GM23338 (cell line): ENCODE measurements at regions not wholly inside any gene's neighbourhood (a gene's known extent, or its start where the extent isn't known, plus 50 kb on each side); places are given as distances from the start of the nearest gene placed in this dataset.

Source experiments
- ATAC-seq: fragments of 200-7000 bp; cut with Tn5 transposase; 3 replicates; pipeline ENCODE4 v1.9.1; 2020
- DNase-seq: peaks from one replicate; pipeline ENCODE4 v3.0.0-alpha.2; 2015; ENCODE audit warnings: low spot score
- H2AFZ ChIP-seq: fragments of 200-600 bp; sonication (generic); 2 replicates; pipeline ENCODE4 v1.8.0; 2016; ENCODE audit warnings: antibody characterized with exemption, mild to moderate bottlenecking, moderate library complexity
- H3F3A ChIP-seq: fragments of 200-600 bp; sonication (generic); replicated peaks from 2 replicates; pipeline ENCODE4 v1.8.0; 2017; ENCODE audit warnings: antibody characterized with exemption, mixed run types, low read depth
- H3K27ac ChIP-seq: fragments of 200-600 bp; sonication (generic); 2 replicates; pipeline ENCODE4 v1.6.1; 2016; ENCODE audit warnings: low read depth
- H3K27me3 ChIP-seq: fragments of 200-600 bp; sonication (generic); 2 replicates; pipeline ENCODE4 v1.8.0; 2016; ENCODE audit warnings: mild to moderate bottlenecking, mixed run types, moderate library complexity; ENCODE audit not compliant: insufficient read depth
- H3K36me3 ChIP-seq: fragments of 200-600 bp; sonication (generic); 2 replicates; pipeline ENCODE4 v1.8.0; 2016; ENCODE audit warnings: mild to moderate bottlenecking; ENCODE audit not compliant: insufficient read depth
- H3K4me1 ChIP-seq: fragments of 200-600 bp; sonication (generic); 2 replicates; pipeline ENCODE4 v1.8.0; 2016; ENCODE audit warnings: mild to moderate bottlenecking, moderate library complexity; ENCODE audit not compliant: insufficient read depth
- H3K4me2 ChIP-seq: fragments of 200-600 bp; sonication (generic); 2 replicates; pipeline ENCODE4 v1.7.1; 2017; ENCODE audit warnings: mixed run types
- H3K4me3 ChIP-seq: fragments of 200-600 bp; sonication (generic); 2 replicates; pipeline ENCODE4 v1.6.1; 2016; ENCODE audit warnings: mixed run types
- H3K79me2 ChIP-seq: fragments of 200-600 bp; sonication (generic); replicated peaks from 2 replicates; pipeline ENCODE4 v1.8.0; 2017; ENCODE audit warnings: mild to moderate bottlenecking; ENCODE audit not compliant: insufficient read depth
- H3K9me2 ChIP-seq: fragments of 200-600 bp; sonication (generic); 2 replicates; pipeline ENCODE4 v1.8.0; 2017; ENCODE audit not compliant: insufficient read depth
- H4K20me1 ChIP-seq: fragments of 200-600 bp; sonication (generic); replicated peaks from 2 replicates; pipeline ENCODE4 v1.8.0; 2017; ENCODE audit warnings: mild to moderate bottlenecking; ENCODE audit not compliant: insufficient read depth
- H3K27ac Mint-ChIP-seq: 2 replicates; pipeline ENCODE4 v1.8.0; 2020; ENCODE audit warnings: inconsistent platforms, mild to moderate bottlenecking, moderate library complexity, mixed read lengths
- H3K27me3 Mint-ChIP-seq: 3 replicates; pipeline ENCODE4 v1.8.0; 2022; ENCODE audit warnings: low read depth, mild to moderate bottlenecking, moderate library complexity, mixed read lengths, inconsistent platforms; ENCODE audit not compliant: insufficient read depth, poor library complexity
- H3K36me3 Mint-ChIP-seq: 3 replicates; pipeline ENCODE4 v1.8.0; 2021; ENCODE audit warnings: low read depth, mild to moderate bottlenecking, inconsistent platforms, moderate library complexity, mixed read lengths
- H3K4me1 Mint-ChIP-seq: 3 replicates; pipeline ENCODE4 v1.8.0; 2020; ENCODE audit warnings: mild to moderate bottlenecking, inconsistent platforms, mixed read lengths
- H3K4me3 Mint-ChIP-seq: 3 replicates; pipeline ENCODE4 v1.8.0; 2021; ENCODE audit warnings: moderate library complexity, mild to moderate bottlenecking, inconsistent platforms, mixed read lengths
- H3K9me3 Mint-ChIP-seq: 3 replicates; pipeline ENCODE4 v1.8.0; 2020; ENCODE audit warnings: moderate library complexity, mild to moderate bottlenecking, inconsistent platforms, mixed read lengths
- CREB1 ChIP-seq: fragments of 250-450 bp; sonication (Bioruptor Pico); IDR thresholded peaks from 2 replicates; pipeline ENCODE4 v1.5.0; 2020; ENCODE audit warnings: low read depth, mild to moderate bottlenecking, moderate library complexity
- EZH2 ChIP-seq: fragments of 200-600 bp; sonication (generic); IDR thresholded peaks from one replicate; pipeline ENCODE4 v1.8.0; 2017; ENCODE audit warnings: antibody characterized with exemption, mild to moderate bottlenecking, low read depth; ENCODE audit not compliant: unreplicated experiment
- EZH2phosphoT487 ChIP-seq: fragments of 200-600 bp; sonication (generic); IDR thresholded peaks from one replicate; pipeline ENCODE4 v1.8.1; 2018; ENCODE audit warnings: antibody characterized with exemption; ENCODE audit not compliant: unreplicated experiment
- JUNB ChIP-seq: IDR thresholded peaks from one replicate; pipeline ENCODE4 v1.6.1; 2016; ENCODE audit warnings: antibody characterized with exemption; ENCODE audit not compliant: unreplicated experiment
- NANOG ChIP-seq: IDR thresholded peaks from 2 replicates; pipeline ENCODE4 v1.6.1; 2016; ENCODE audit warnings: antibody characterized with exemption, borderline replicate concordance
- POLR2AphosphoS5 ChIP-seq: IDR thresholded peaks from 2 replicates; pipeline ENCODE4 v1.6.1; 2016; ENCODE audit warnings: antibody characterized with exemption, low read depth
- STAT1 ChIP-seq: IDR thresholded peaks from one replicate; pipeline ENCODE4 v1.6.1; 2016; ENCODE audit warnings: antibody characterized with exemption; ENCODE audit not compliant: unreplicated experiment
- ZNF114 ChIP-seq: fragments of 250-450 bp; sonication (Bioruptor Pico); IDR thresholded peaks from 2 replicates; pipeline ENCODE4 v1.5.0; 2020; ENCODE audit warnings: mild to moderate bottlenecking, moderate library complexity
- ZNF331 ChIP-seq: fragments of 250-450 bp; sonication (Bioruptor Pico); IDR thresholded peaks from 2 replicates; pipeline ENCODE4 v1.5.0; 2020; ENCODE audit warnings: low read depth, mild to moderate bottlenecking, moderate library complexity
- TF ChIP-seq, protein P1 (sequence below): IDR thresholded peaks from 2 replicates; pipeline ENCODE4 v1.6.1; 2016; ENCODE audit warnings: antibody characterized with exemption
- TF ChIP-seq, protein P2 (sequence below), 2 experiments: fragments of 200-600 bp in 1 of 2; sonication (generic) in 1 of 2; conservative IDR thresholded peaks; 2 replicates each; pipeline versions ENCODE4 v1.5.1 to v1.6.1; 2016 to 2017; ENCODE audit warnings: antibody characterized with exemption in 2 of 2, low read depth in 2 of 2, mild to moderate bottlenecking in 2 of 2, moderate library complexity in 1 of 2
- TF ChIP-seq, protein P3 (sequence below): fragments of 250-450 bp; sonication (Bioruptor Pico); IDR thresholded peaks from 2 replicates; pipeline ENCODE4 v1.5.0; 2020; ENCODE audit warnings: mild to moderate bottlenecking, moderate library complexity
- TF ChIP-seq, protein P4 (sequence below): IDR thresholded peaks from one replicate; pipeline ENCODE4 v1.6.1; 2018; ENCODE audit warnings: antibody characterized with exemption; ENCODE audit not compliant: unreplicated experiment

DNA sequence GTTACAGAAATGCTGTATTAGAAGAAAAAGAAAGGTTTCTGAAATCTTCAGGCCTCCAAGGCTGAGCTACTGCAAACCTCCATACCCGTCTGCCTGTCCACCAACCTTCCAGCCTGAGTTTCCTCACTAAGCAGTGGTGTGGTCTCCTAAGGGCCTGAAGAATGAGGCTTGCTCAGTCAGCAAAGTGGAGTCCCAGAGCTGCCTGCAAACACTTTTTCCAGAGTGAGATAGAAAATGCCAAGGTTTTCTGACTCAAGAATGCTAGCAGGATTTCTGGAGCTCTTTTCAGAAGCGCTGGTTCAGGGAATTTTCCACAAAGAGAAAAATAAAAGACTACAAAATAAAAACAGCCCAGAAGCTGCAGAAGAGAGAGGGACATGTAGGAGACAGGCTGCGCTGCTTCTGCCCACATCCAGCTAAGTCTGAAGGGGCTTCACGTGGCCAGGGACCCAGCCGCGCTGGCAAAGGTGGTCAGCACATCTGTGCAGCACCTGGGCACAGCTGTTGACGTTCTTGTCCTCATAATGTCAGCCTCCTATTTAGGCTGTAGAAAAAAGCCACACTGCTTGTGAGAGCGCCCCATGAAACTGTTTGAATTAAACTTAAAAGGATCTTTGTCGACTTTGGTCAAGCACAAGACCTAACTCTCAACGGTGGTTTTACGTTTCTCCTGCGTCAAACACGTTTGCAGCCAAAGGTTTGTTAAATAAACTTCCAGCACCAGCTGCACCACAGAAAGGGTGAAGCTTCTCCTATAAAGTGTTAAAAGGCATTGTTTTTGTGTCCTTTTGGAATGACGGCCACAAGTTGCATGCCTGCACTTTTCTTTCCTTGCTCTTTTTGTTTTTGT, 209.0 kb downstream of the THBS2 start:
- H4K20me1 ChIP-seq, result no peaks in the 10 kb centered on the region
- no peak overlapping the region for H3K4me2 ChIP-seq
- no peak overlapping the region for H3K27ac ChIP-seq
- H2AFZ ChIP-seq, result 0 out of 2 replicates have a peak overlapping the region, but pooled peaks have one; percentile 32
- no peaks in the 10 kb centered on the region for H3F3A ChIP-seq
- H3K27ac Mint-ChIP-seq, result no peak overlapping the region
- DNase-seq (no peak), ATAC-seq (no peak)
- H3K79me2 ChIP-seq, result no peaks in the 10 kb centered on the region
- TF ChIP-seq ZNF331 (no peak), CREB1 (CRISPR knock-in tag) (no peak), STAT1 (no peak), EZH2 (no peak), NANOG (no peak), JUNB (no peak), POLR2AphosphoS5 (no peak), ZNF114 (CRISPR knock-in tag) (no peak), EZH2phosphoT487 (no peak)
- TF ChIP-seq, protein P1, sequence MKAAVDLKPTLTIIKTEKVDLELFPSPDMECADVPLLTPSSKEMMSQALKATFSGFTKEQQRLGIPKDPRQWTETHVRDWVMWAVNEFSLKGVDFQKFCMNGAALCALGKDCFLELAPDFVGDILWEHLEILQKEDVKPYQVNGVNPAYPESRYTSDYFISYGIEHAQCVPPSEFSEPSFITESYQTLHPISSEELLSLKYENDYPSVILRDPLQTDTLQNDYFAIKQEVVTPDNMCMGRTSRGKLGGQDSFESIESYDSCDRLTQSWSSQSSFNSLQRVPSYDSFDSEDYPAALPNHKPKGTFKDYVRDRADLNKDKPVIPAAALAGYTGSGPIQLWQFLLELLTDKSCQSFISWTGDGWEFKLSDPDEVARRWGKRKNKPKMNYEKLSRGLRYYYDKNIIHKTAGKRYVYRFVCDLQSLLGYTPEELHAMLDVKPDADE, result no peak
- TF ChIP-seq, protein P2, sequence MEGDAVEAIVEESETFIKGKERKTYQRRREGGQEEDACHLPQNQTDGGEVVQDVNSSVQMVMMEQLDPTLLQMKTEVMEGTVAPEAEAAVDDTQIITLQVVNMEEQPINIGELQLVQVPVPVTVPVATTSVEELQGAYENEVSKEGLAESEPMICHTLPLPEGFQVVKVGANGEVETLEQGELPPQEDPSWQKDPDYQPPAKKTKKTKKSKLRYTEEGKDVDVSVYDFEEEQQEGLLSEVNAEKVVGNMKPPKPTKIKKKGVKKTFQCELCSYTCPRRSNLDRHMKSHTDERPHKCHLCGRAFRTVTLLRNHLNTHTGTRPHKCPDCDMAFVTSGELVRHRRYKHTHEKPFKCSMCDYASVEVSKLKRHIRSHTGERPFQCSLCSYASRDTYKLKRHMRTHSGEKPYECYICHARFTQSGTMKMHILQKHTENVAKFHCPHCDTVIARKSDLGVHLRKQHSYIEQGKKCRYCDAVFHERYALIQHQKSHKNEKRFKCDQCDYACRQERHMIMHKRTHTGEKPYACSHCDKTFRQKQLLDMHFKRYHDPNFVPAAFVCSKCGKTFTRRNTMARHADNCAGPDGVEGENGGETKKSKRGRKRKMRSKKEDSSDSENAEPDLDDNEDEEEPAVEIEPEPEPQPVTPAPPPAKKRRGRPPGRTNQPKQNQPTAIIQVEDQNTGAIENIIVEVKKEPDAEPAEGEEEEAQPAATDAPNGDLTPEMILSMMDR (conservative IDR thresholded peaks at IDR 0.05; ENCODE audit: low read depth in 2 of 2), result no peak
- TF ChIP-seq, protein P3, sequence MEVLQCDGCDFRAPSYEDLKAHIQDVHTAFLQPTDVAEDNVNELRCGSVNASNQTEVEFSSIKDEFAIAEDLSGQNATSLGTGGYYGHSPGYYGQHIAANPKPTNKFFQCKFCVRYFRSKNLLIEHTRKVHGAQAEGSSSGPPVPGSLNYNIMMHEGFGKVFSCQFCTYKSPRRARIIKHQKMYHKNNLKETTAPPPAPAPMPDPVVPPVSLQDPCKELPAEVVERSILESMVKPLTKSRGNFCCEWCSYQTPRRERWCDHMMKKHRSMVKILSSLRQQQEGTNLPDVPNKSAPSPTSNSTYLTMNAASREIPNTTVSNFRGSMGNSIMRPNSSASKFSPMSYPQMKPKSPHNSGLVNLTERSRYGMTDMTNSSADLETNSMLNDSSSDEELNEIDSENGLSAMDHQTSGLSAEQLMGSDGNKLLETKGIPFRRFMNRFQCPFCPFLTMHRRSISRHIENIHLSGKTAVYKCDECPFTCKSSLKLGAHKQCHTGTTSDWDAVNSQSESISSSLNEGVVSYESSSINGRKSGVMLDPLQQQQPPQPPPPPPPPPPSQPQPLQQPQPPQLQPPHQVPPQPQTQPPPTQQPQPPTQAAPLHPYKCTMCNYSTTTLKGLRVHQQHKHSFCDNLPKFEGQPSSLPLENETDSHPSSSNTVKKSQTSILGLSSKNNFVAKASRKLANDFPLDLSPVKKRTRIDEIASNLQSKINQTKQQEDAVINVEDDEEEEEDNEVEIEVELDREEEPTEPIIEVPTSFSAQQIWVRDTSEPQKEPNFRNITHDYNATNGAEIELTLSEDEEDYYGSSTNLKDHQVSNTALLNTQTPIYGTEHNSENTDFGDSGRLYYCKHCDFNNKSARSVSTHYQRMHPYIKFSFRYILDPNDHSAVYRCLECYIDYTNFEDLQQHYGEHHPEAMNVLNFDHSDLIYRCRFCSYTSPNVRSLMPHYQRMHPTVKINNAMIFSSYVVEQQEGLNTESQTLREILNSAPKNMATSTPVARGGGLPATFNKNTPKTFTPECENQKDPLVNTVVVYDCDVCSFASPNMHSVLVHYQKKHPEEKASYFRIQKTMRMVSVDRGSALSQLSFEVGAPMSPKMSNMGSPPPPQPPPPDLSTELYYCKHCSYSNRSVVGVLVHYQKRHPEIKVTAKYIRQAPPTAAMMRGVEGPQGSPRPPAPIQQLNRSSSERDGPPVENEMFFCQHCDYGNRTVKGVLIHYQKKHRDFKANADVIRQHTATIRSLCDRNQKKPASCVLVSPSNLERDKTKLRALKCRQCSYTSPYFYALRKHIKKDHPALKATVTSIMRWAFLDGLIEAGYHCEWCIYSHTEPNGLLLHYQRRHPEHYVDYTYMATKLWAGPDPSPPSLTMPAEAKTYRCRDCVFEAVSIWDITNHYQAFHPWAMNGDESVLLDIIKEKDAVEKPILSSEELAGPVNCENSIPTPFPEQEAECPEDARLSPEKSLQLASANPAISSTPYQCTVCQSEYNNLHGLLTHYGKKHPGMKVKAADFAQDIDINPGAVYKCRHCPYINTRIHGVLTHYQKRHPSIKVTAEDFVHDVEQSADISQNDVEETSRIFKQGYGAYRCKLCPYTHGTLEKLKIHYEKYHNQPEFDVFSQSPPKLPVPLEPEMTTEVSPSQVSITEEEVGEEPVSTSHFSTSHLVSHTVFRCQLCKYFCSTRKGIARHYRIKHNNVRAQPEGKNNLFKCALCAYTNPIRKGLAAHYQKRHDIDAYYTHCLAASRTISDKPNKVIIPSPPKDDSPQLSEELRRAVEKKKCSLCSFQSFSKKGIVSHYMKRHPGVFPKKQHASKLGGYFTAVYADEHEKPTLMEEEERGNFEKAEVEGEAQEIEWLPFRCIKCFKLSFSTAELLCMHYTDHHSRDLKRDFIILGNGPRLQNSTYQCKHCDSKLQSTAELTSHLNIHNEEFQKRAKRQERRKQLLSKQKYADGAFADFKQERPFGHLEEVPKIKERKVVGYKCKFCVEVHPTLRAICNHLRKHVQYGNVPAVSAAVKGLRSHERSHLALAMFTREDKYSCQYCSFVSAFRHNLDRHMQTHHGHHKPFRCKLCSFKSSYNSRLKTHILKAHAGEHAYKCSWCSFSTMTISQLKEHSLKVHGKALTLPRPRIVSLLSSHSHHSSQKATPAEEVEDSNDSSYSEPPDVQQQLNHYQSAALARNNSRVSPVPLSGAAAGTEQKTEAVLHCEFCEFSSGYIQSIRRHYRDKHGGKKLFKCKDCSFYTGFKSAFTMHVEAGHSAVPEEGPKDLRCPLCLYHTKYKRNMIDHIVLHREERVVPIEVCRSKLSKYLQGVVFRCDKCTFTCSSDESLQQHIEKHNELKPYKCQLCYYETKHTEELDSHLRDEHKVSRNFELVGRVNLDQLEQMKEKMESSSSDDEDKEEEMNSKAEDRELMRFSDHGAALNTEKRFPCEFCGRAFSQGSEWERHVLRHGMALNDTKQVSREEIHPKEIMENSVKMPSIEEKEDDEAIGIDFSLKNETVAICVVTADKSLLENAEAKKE, result no peak
- TF ChIP-seq, protein P4, sequence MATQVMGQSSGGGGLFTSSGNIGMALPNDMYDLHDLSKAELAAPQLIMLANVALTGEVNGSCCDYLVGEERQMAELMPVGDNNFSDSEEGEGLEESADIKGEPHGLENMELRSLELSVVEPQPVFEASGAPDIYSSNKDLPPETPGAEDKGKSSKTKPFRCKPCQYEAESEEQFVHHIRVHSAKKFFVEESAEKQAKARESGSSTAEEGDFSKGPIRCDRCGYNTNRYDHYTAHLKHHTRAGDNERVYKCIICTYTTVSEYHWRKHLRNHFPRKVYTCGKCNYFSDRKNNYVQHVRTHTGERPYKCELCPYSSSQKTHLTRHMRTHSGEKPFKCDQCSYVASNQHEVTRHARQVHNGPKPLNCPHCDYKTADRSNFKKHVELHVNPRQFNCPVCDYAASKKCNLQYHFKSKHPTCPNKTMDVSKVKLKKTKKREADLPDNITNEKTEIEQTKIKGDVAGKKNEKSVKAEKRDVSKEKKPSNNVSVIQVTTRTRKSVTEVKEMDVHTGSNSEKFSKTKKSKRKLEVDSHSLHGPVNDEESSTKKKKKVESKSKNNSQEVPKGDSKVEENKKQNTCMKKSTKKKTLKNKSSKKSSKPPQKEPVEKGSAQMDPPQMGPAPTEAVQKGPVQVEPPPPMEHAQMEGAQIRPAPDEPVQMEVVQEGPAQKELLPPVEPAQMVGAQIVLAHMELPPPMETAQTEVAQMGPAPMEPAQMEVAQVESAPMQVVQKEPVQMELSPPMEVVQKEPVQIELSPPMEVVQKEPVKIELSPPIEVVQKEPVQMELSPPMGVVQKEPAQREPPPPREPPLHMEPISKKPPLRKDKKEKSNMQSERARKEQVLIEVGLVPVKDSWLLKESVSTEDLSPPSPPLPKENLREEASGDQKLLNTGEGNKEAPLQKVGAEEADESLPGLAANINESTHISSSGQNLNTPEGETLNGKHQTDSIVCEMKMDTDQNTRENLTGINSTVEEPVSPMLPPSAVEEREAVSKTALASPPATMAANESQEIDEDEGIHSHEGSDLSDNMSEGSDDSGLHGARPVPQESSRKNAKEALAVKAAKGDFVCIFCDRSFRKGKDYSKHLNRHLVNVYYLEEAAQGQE, result no peak
- H3K4me3 Mint-ChIP-seq, result no peak overlapping the region
- 0 out of 2 replicates have a peak, but pooled peaks cover 3% of the 10 kb centered on the region for H3K9me2 ChIP-seq
- H3K4me1 Mint-ChIP-seq, result no peaks in the 10 kb centered on the region
- no peak overlapping the region for H3K4me3 ChIP-seq
- H3K36me3 Mint-ChIP-seq, result no peaks in the 10 kb centered on the region; the same call in 2 of the 3 replicates
- no peaks in the 10 kb centered on the region; the same call in 2 of the 3 replicates for H3K9me3 Mint-ChIP-seq
- no peaks in the 10 kb centered on the region for H3K27me3 ChIP-seq
- no peaks in the 10 kb centered on the region for H3K36me3 ChIP-seq
- peaks cover 8% of the 10 kb centered on the region for H3K27me3 Mint-ChIP-seq
- H3K4me1 ChIP-seq, result no peaks in the 10 kb centered on the region
